AG04450 (cell line): ENCODE measurements at regions not wholly inside any gene's neighbourhood (a gene's known extent, or its start where the extent isn't known, plus 50 kb on each side); places are given as distances from the start of the nearest gene placed in this dataset.
"Not testable (repeated sequence)": the region's sequence is repeated elsewhere in the genome, so short reads cannot be mapped to it uniquely, and the experiment has no call there.

ENCODE experiments used
- CTCF ChIA-PET: fragments of 300-600, 350-600 bp; formaldehyde crosslinking; extraction: SDS; loops from one replicate; lab custom pipeline; 2022; ENCODE audit warnings: antibody characterized with exemption, inconsistent platforms; lab: Charles Lee
- POLR2A ChIA-PET: fragments of 350-600 bp; formaldehyde crosslinking; extraction: SDS; loops from one replicate; lab custom pipeline; 2021; ENCODE audit warnings: antibody characterized with exemption, inconsistent platforms; lab: Yijun Ruan, JAX
- DNase-seq: peaks from one replicate; pipeline ENCODE4 v3.0.0-alpha.2; 2011; ENCODE audit warnings: low read depth, low spot score
- H3K27ac ChIP-seq: one replicate; pipeline ENCODE4 v1.5.1; 2012; ENCODE audit warnings: low read depth, low read length, control low read depth
- H3K27me3 ChIP-seq: one replicate; pipeline ENCODE4 v1.6.0; 2012; ENCODE audit warnings: low read length; ENCODE audit not compliant: control insufficient read depth, insufficient read depth
- H3K4me3 ChIP-seq: 2 replicates; pipeline ENCODE4 v1.5.1; 2011; ENCODE audit warnings: mild to moderate bottlenecking, low read depth, low read length, control low read depth
- H3K9me3 ChIP-seq: 2 replicates; pipeline ENCODE4 v1.5.1; 2012; ENCODE audit warnings: low read length; ENCODE audit not compliant: control insufficient read depth, insufficient read depth
- CTCF ChIP-seq: IDR thresholded peaks from 2 replicates; pipeline ENCODE4 v1.5.1; 2011; ENCODE audit warnings: low read depth, low read length, control low read depth, inconsistent platforms

- Histone ChIP-seq H3K9me3 (no peaks in the 10 kb centered on the region), H3K27ac (no peak overlapping the region), H3K4me3 (no peak overlapping the region), H3K27me3 (no peaks in the 10 kb centered on the region)
- DNase-seq: peak; percentile 30
- TF ChIP-seq CTCF: no peak
- POLR2A ChIA-PET: no interaction called here
- CTCF ChIA-PET: no interaction called here
These were observed 115.9 kb downstream of the DCLK3 start for GRCh38 chr3:36648241-36649034.

- no peak for TF ChIP-seq CTCF
- DNase-seq: no peak
- ChIA-PET POLR2A (no interaction called here), CTCF (interaction anchor here (0.8 kb wide), 1 partner anchor 53 kb away, joined by 3 read pairs; no protein-coding TSS in a partner anchor)
- Histone ChIP-seq H3K27me3 (no peaks in the 10 kb centered on the region), H3K4me3 (no peak overlapping the region), H3K9me3 (no peaks in the 10 kb centered on the region), H3K27ac (no peak overlapping the region)
These were observed 116.9 kb downstream of the DCLK3 start for GRCh38 chr3:36647423-36647853.

- TF ChIP-seq CTCF: no peak
- H3K4me3 ChIP-seq: no peak overlapping the region
- ChIA-PET POLR2A (no interaction called here), CTCF (no interaction called here)
- H3K27me3 ChIP-seq: peaks cover 2% of the 10 kb centered on the region
- DNase-seq: no peak
- H3K9me3 ChIP-seq: no peaks in the 10 kb centered on the region
- H3K27ac ChIP-seq: no peak overlapping the region
These were observed 121.2 kb downstream of the DCLK3 start for GRCh38 chr3:36643192-36643591.

GRCh38 chr3:36635731-36636130, 128.6 kb downstream of the DCLK3 start:
- no peak overlapping the region for H3K27ac ChIP-seq
- no peak overlapping the region for H3K4me3 ChIP-seq
- TF ChIP-seq CTCF: no peak
- no peaks in the 10 kb centered on the region; the same call in 1 of the 2 replicates for H3K9me3 ChIP-seq
- CTCF ChIA-PET: no interaction called here
- POLR2A ChIA-PET: no interaction called here
- peaks cover 2% of the 10 kb centered on the region for H3K27me3 ChIP-seq
- no peak for DNase-seq

- H3K4me3 ChIP-seq, POLR2A ChIA-PET, H3K9me3 ChIP-seq, DNase-seq, CTCF ChIA-PET, H3K27ac ChIP-seq, H3K27me3 ChIP-seq: not testable (repeated sequence)
These were observed 130.5 kb downstream of the DCLK3 start for GRCh38 chr3:36633897-36634296.
